Suprapubic skin (tissue), 4 donors: ENCODE measurements at regions not wholly inside any gene's neighbourhood (a gene's known extent, or its start where the extent isn't known, plus 50 kb on each side); places are given as distances from the start of the nearest gene placed in this dataset.

ENCODE experiments used
- EP300 ChIP-seq: sonication (generic); formaldehyde crosslinking; IDR thresholded peaks from one replicate; pipeline ENCODE4 v1.6.1; 2017; ENCODE audit warnings: antibody characterized with exemption
- POLR2A ChIP-seq, 2 donors: fragments of 450-650 bp; IDR thresholded peaks; one replicate each; pipeline ENCODE4 v1.6.1; 2017; ENCODE audit warnings: antibody characterized with exemption in 2 of 2, mild to moderate bottlenecking in 2 of 2, moderate library complexity in 2 of 2
- POLR2AphosphoS5 ChIP-seq, 3 donors: sonication (generic); formaldehyde crosslinking; IDR thresholded peaks; one replicate each; pipeline ENCODE4 v1.6.1; 2017; ENCODE audit warnings: antibody characterized with exemption in 3 of 3
- TF ChIP-seq, protein P1 (sequence below), 2 donors: fragments of 200-600 bp in 1 of 2; fragments of 450-650 bp in 1 of 2; sonication (generic) in 1 of 2; IDR thresholded peaks; one replicate each; pipeline ENCODE4 v1.5.1; 2016 to 2019; ENCODE audit warnings: antibody characterized with exemption in 2 of 2, mild to moderate bottlenecking in 1 of 2, moderate library complexity in 1 of 2

GRCh38 chr9:115393976-115394775, 276.2 kb upstream of the TNC start:
- no peak for TF ChIP-seq POLR2A (IDR thresholded peaks at IDR 0.05)
- TF ChIP-seq, protein P1, sequence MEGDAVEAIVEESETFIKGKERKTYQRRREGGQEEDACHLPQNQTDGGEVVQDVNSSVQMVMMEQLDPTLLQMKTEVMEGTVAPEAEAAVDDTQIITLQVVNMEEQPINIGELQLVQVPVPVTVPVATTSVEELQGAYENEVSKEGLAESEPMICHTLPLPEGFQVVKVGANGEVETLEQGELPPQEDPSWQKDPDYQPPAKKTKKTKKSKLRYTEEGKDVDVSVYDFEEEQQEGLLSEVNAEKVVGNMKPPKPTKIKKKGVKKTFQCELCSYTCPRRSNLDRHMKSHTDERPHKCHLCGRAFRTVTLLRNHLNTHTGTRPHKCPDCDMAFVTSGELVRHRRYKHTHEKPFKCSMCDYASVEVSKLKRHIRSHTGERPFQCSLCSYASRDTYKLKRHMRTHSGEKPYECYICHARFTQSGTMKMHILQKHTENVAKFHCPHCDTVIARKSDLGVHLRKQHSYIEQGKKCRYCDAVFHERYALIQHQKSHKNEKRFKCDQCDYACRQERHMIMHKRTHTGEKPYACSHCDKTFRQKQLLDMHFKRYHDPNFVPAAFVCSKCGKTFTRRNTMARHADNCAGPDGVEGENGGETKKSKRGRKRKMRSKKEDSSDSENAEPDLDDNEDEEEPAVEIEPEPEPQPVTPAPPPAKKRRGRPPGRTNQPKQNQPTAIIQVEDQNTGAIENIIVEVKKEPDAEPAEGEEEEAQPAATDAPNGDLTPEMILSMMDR (IDR thresholded peaks at IDR 0.05), result no peak
- TF ChIP-seq POLR2AphosphoS5 (IDR thresholded peaks at IDR 0.05), result no peak
- TF ChIP-seq EP300, result no peak
